ENCODE measurements at regions not wholly inside any gene's neighbourhood (a gene's known extent, or its start where the extent isn't known, plus 50 kb on each side); places are given as distances from the start of the nearest gene placed in this dataset.

- 82% methylated on average over 4 of the region's 4 CpGs for WGBS (ENCODE audit: insufficient coverage)
- no peaks in the 10 kb centered on the region for H3K36me3 ChIP-seq (ENCODE audit: control insufficient read depth, insufficient read depth, low read length)
- no peaks in the 10 kb centered on the region for H3K9me3 ChIP-seq (ENCODE audit: control insufficient read depth, insufficient read depth, low read length)
- Mint-ChIP-seq H3K4me3 (no peak overlapping the region), H3K27me3 (ENCODE audit: low read depth in 2 of 2) (no peaks in the 10 kb centered on the region), H3K27ac (no peak overlapping the region), H3K36me3 (no peaks in the 10 kb centered on the region), H3K4me1 (no peaks in the 10 kb centered on the region), H3K9me3 (peaks cover 0 to 6% of the 10 kb centered on the region in 2 donors)
- H3K4me1 ChIP-seq (ENCODE audit: control insufficient read depth, insufficient read depth, low read length), result no peaks in the 10 kb centered on the region
- no peak overlapping the region for H3K4me3 ChIP-seq (ENCODE audit: low read length)
- ATAC-seq (no peak), DNase-seq (no peak)
- H3K27ac ChIP-seq (ENCODE audit: low read length), result no peak overlapping the region
- intact Hi-C loops (cut with micrococcal nuclease), result no loop called here
- TF ChIP-seq CTCF (IDR thresholded peaks at IDR 0.05), result no peak
- no peaks in the 10 kb centered on the region for H3K27me3 ChIP-seq (ENCODE audit: control insufficient read depth, insufficient read depth, low read length)
Observed at GRCh38 chr12:127324681-127325080, 942.3 kb upstream of the TMEM132C start.

- Mint-ChIP-seq H3K27ac (no peak overlapping the region), H3K27me3 (ENCODE audit: low read depth in 2 of 2) (no peaks in the 10 kb centered on the region), H3K9me3 (peaks cover 0 to 4% of the 10 kb centered on the region in 2 donors), H3K4me3 (no peak overlapping the region), H3K4me1 (no peaks in the 10 kb centered on the region), H3K36me3 (no peaks in the 10 kb centered on the region)
- no peak for TF ChIP-seq CTCF (IDR thresholded peaks at IDR 0.05)
- intact Hi-C loops (cut with micrococcal nuclease), result no loop called here
- ATAC-seq, result no peak
- no peaks in the 10 kb centered on the region for H3K9me3 ChIP-seq (ENCODE audit: control insufficient read depth, insufficient read depth, low read length)
- H3K27ac ChIP-seq (ENCODE audit: low read length), result no peak overlapping the region
- 88% methylated on average over 6 of the region's 6 CpGs for WGBS (ENCODE audit: insufficient coverage)
- DNase-seq, result no peak
- no peaks in the 10 kb centered on the region for H3K4me1 ChIP-seq (ENCODE audit: control insufficient read depth, insufficient read depth, low read length)
- H3K27me3 ChIP-seq (ENCODE audit: control insufficient read depth, insufficient read depth, low read length), result no peaks in the 10 kb centered on the region
- no peaks in the 10 kb centered on the region for H3K36me3 ChIP-seq (ENCODE audit: control insufficient read depth, insufficient read depth, low read length)
- no peak overlapping the region for H3K4me3 ChIP-seq (ENCODE audit: low read length)
Observed at GRCh38 chr12:127327986-127328385, 939.0 kb upstream of the TMEM132C start.

- Histone ChIP-seq H3K36me3 (ENCODE audit: control insufficient read depth, insufficient read depth, low read length) (no peaks in the 10 kb centered on the region), H3K9me3 (ENCODE audit: control insufficient read depth, insufficient read depth, low read length) (no peaks in the 10 kb centered on the region), H3K27me3 (ENCODE audit: control insufficient read depth, insufficient read depth, low read length) (no peaks in the 10 kb centered on the region), H3K27ac (ENCODE audit: low read length) (no peak overlapping the region), H3K4me1 (ENCODE audit: control insufficient read depth, insufficient read depth, low read length) (no peaks in the 10 kb centered on the region), H3K4me3 (ENCODE audit: low read length) (no peak overlapping the region)
- no peak for TF ChIP-seq CTCF (IDR thresholded peaks at IDR 0.05)
- Mint-ChIP-seq H3K4me1 (no peaks in the 10 kb centered on the region), H3K27me3 (ENCODE audit: low read depth in 2 of 2) (no peaks in the 10 kb centered on the region), H3K9me3 (peaks cover 0 to 4% of the 10 kb centered on the region in 2 donors), H3K36me3 (no peaks in the 10 kb centered on the region), H3K27ac (no peak overlapping the region), H3K4me3 (no peak overlapping the region)
- intact Hi-C loops (cut with micrococcal nuclease), result no loop called here
- WGBS (ENCODE audit: insufficient coverage), result 58% methylated on average over 5 of the region's 5 CpGs
- ATAC-seq (no peak), DNase-seq (no peak)
Observed at GRCh38 chr12:127328867-127329266, 938.1 kb upstream of the TMEM132C start.

DNA sequence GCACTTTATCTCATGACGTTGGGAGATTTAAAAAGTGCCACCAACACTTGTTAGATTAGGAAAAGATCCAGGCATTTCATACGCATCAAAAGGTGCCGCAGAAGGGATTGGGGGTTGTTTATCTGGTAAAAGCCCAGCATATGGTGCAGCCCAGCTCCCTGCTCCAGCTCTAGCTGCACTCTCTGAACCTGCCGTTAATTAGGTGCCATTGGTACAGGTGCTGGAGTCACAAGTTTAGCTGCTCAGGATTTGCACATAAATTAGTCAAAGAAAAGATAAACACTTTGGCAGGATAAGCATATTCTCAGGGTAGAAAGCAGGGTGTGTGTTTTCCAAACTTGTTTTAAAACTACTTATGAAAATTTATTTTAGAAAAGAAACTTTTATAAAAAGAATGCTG is 932.6 kb upstream of the TMEM132C start:
- Mint-ChIP-seq H3K36me3 (no peaks in the 10 kb centered on the region), H3K27ac (no peak overlapping the region), H3K4me3 (no peak overlapping the region), H3K4me1 (no peaks in the 10 kb centered on the region), H3K27me3 (ENCODE audit: low read depth in 2 of 2) (peaks cover 0 to 2% of the 10 kb centered on the region in 2 donors), H3K9me3 (peaks cover 2 to 4% of the 10 kb centered on the region in 2 donors)
- ATAC-seq (no peak), DNase-seq (no peak)
- no peak overlapping the region for H3K4me3 ChIP-seq (ENCODE audit: low read length)
- H3K27ac ChIP-seq (ENCODE audit: low read length), result no peak overlapping the region
- no peak for TF ChIP-seq CTCF (IDR thresholded peaks at IDR 0.05)
- no peaks in the 10 kb centered on the region for H3K27me3 ChIP-seq (ENCODE audit: control insufficient read depth, insufficient read depth, low read length)
- H3K4me1 ChIP-seq (ENCODE audit: control insufficient read depth, insufficient read depth, low read length), result no peaks in the 10 kb centered on the region
- WGBS (ENCODE audit: insufficient coverage), result 75% methylated on average over 4 of the region's 4 CpGs
- no peaks in the 10 kb centered on the region for H3K9me3 ChIP-seq (ENCODE audit: control insufficient read depth, insufficient read depth, low read length)
- H3K36me3 ChIP-seq (ENCODE audit: control insufficient read depth, insufficient read depth, low read length), result no peaks in the 10 kb centered on the region
- intact Hi-C loops (cut with micrococcal nuclease), result no loop called here

Measured in natural killer cell (primary cell).